ENCODE measurements at regions not wholly inside any gene's neighbourhood (a gene's known extent, or its start where the extent isn't known, plus 50 kb on each side); places are given as distances from the start of the nearest gene placed in this dataset.
A peak's percentile ranks its signal among the peaks of the same experiment; 100 is the strongest.

DNA sequence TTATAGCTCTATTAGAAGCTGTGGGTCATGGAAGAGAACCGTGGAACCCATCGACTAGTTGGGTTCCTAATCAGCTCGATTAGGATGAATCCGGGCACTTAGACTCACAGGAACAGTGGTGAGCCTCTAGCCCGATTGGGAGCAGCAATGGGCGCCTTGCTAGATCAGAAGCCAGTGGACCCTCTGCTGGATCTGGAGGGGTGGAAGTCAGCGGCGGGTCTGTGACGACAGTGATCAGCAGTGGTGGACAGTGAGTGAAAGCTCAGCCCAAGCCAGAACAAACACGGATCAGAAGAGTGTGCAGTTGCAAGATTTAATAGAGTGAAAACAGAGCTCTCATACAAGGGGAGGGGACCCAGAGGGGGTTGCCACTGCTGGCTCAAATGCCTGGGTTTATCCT is 1170.2 kb downstream of the OTOL1 start:
- no peak overlapping the region for H3K4me3 Mint-ChIP-seq
- H3K79me2 ChIP-seq (ENCODE audit: insufficient read depth, low read length) = no peaks in the 10 kb centered on the region
- no peaks in the 10 kb centered on the region for H3K23me2 ChIP-seq (ENCODE audit: insufficient read length, low read depth, low read length, poor library complexity, severe bottlenecking)
- H3K4me1 Mint-ChIP-seq = peaks cover 15 to 21% of the 10 kb centered on the region in 2 experiments
- no peak overlapping the region for H3K23ac ChIP-seq (ENCODE audit: insufficient read length, low read depth, low read length)
- no peak overlapping the region for H2BK120ac ChIP-seq (ENCODE audit: low read depth, low read length, poor library complexity, severe bottlenecking)
- no peak overlapping the region for H3K9ac ChIP-seq (ENCODE audit: extremely low read depth, insufficient read length, low read length)
- H3K79me1 ChIP-seq (ENCODE audit: insufficient read depth, low read depth, low read length, poor library complexity, severe bottlenecking) = no peaks in the 10 kb centered on the region
- H4K20me1 ChIP-seq (ENCODE audit: control insufficient read depth, insufficient read depth, insufficient read length) = no peaks in the 10 kb centered on the region
- H3K27me3 ChIP-seq (ENCODE audit: insufficient read depth, low read length) = no peaks in the 10 kb centered on the region
- H4K8ac ChIP-seq (replicated peaks; ENCODE audit: insufficient read length, low read depth, low read length) = no peak overlapping the region
- no CpG with 5 or more reads among the region's 10 CpGs for WGBS (ENCODE audit: extremely low coverage, insufficient read length, low lambda C conversion rate)
- H2AK5ac ChIP-seq (ENCODE audit: insufficient read length, low read length) = no peak overlapping the region
- no peak overlapping the region for H3K27ac ChIP-seq (ENCODE audit: insufficient read length, low read depth, low read length)
- H3K4me1 ChIP-seq (ENCODE audit: insufficient read depth, low read length) = no peaks in the 10 kb centered on the region; the same call in 1 of the 2 replicates
- no peak overlapping the region for H2AFZ ChIP-seq (ENCODE audit: low read length)
- peak overlapping the region in 1 of 3 experiments; percentile 37; a peak in 2 of 7 replicates for H3K27ac Mint-ChIP-seq
- H3K18ac ChIP-seq (ENCODE audit: insufficient read length, low read depth, low read length) = no peak overlapping the region
- TF ChIP-seq, protein P1, sequence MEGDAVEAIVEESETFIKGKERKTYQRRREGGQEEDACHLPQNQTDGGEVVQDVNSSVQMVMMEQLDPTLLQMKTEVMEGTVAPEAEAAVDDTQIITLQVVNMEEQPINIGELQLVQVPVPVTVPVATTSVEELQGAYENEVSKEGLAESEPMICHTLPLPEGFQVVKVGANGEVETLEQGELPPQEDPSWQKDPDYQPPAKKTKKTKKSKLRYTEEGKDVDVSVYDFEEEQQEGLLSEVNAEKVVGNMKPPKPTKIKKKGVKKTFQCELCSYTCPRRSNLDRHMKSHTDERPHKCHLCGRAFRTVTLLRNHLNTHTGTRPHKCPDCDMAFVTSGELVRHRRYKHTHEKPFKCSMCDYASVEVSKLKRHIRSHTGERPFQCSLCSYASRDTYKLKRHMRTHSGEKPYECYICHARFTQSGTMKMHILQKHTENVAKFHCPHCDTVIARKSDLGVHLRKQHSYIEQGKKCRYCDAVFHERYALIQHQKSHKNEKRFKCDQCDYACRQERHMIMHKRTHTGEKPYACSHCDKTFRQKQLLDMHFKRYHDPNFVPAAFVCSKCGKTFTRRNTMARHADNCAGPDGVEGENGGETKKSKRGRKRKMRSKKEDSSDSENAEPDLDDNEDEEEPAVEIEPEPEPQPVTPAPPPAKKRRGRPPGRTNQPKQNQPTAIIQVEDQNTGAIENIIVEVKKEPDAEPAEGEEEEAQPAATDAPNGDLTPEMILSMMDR (conservative IDR thresholded peaks at IDR 0.05) = no peak
- no peak overlapping the region for H3K14ac ChIP-seq (ENCODE audit: insufficient read depth, low read length)
- H2BK15ac ChIP-seq (ENCODE audit: low read depth, low read length) = no peak overlapping the region
- no peak overlapping the region for H4K5ac ChIP-seq (ENCODE audit: insufficient read length, low read depth, low read length)
- H3K9me3 ChIP-seq (ENCODE audit: control insufficient read depth, low read depth, low read length) = no peaks in the 10 kb centered on the region
- H3K56ac ChIP-seq (ENCODE audit: insufficient read length, low read depth, low read length) = no peak overlapping the region
- H2BK5ac ChIP-seq (ENCODE audit: insufficient read length, low read length) = no peak overlapping the region
- H3K4me2 ChIP-seq (ENCODE audit: insufficient read depth, insufficient read length, low read length) = no peak overlapping the region
- no peak overlapping the region for H3K4ac ChIP-seq (ENCODE audit: low read depth, low read length)
- H4K91ac ChIP-seq (ENCODE audit: insufficient read length, low read depth, low read length) = no peak overlapping the region
- H2BK20ac ChIP-seq (ENCODE audit: low read depth, low read length, poor library complexity, severe bottlenecking) = no peak overlapping the region
- peaks cover 2 to 4% of the 10 kb centered on the region in 2 experiments; a peak in 3 of 5 replicates for H3K9me3 Mint-ChIP-seq
- no peak for DNase-seq
- H3K27me3 Mint-ChIP-seq (ENCODE audit: low read depth) = no peaks in the 10 kb centered on the region; the same call in 1 of the 2 replicates
- H3T11ph ChIP-seq (ENCODE audit: low read length) = no peak overlapping the region
- H2BK12ac ChIP-seq (ENCODE audit: insufficient read length, low read depth, low read length) = no peak overlapping the region
- peaks cover 7 to 10% (median 8%) of the 10 kb centered on the region in 3 experiments; a peak in 6 of 7 replicates for H3K36me3 Mint-ChIP-seq (ENCODE audit: insufficient read depth in 1 of 3, low read depth in 3 of 3)

All from H9 (cell line).